ENCODE measurements at regions not wholly inside any gene's neighbourhood (a gene's known extent, or its start where the extent isn't known, plus 50 kb on each side); places are given as distances from the start of the nearest gene placed in this dataset.

GRCh38 chr5:107253246-107253645, 417.5 kb downstream of the EFNA5 start:
- TF ChIP-seq GATA3 (IDR thresholded peaks at IDR 0.05; ENCODE audit: low read depth, low read length) (no peak), GATA2 (IDR thresholded peaks at IDR 0.05; ENCODE audit: low read depth, low read length) (no peak)
